IPS-18a (cell line): ENCODE measurements at regions not wholly inside any gene's neighbourhood (a gene's known extent, or its start where the extent isn't known, plus 50 kb on each side); places are given as distances from the start of the nearest gene placed in this dataset.
"Not testable (repeated sequence)": the region's sequence is repeated elsewhere in the genome, so short reads cannot be mapped to it uniquely, and the experiment has no call there.

ENCODE experiments used
- H3K27ac ChIP-seq: one replicate; pipeline ENCODE4 v1.5.1; 2013; ENCODE audit warnings: low read length
- H3K27me3 ChIP-seq: one replicate; pipeline ENCODE4 v1.6.1; 2013; ENCODE audit warnings: mild to moderate bottlenecking, low read length; ENCODE audit not compliant: control insufficient read depth, insufficient read depth
- H3K36me3 ChIP-seq: one replicate; pipeline ENCODE4 v1.6.1; 2013; ENCODE audit warnings: low read depth, low read length; ENCODE audit not compliant: control insufficient read depth
- H3K4me1 ChIP-seq: one replicate; pipeline ENCODE4 v1.6.1; 2013; ENCODE audit warnings: low read depth, low read length; ENCODE audit not compliant: control insufficient read depth
- H3K4me3 ChIP-seq: one replicate; pipeline ENCODE4 v1.5.1; 2013; ENCODE audit warnings: low read length
- H3K9ac ChIP-seq: one replicate; pipeline ENCODE4 v1.6.1; 2013; ENCODE audit warnings: mild to moderate bottlenecking, low read length, moderate library complexity
- H3K9me3 ChIP-seq: one replicate; pipeline ENCODE4 v1.6.1; 2013; ENCODE audit warnings: low read depth, low read length; ENCODE audit not compliant: control insufficient read depth

DNA sequence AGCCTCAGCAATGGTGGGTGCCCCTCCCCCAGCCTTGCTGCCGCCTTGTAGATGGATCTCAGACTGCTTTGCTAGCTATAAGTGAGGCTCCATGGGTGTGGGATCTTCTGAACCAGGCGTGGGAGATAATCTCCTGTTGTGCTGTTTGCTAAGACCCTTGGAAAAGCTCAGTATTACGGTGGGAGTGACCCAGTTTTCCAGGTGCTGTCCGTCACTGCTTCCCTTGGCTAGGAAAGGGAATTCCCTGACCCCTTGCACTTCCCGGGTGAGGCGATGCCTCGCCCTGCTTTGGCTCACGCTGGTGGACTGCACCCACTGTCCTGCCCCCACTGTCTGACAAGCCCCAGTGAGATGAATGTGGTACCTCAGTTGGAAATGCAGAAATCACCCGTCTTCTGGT is 411.2 kb downstream of the RAB38 start:
- H3K4me3 ChIP-seq, H3K4me1 ChIP-seq, H3K27me3 ChIP-seq, H3K9ac ChIP-seq, H3K36me3 ChIP-seq, H3K9me3 ChIP-seq, H3K27ac ChIP-seq: not testable (repeated sequence)

DNA sequence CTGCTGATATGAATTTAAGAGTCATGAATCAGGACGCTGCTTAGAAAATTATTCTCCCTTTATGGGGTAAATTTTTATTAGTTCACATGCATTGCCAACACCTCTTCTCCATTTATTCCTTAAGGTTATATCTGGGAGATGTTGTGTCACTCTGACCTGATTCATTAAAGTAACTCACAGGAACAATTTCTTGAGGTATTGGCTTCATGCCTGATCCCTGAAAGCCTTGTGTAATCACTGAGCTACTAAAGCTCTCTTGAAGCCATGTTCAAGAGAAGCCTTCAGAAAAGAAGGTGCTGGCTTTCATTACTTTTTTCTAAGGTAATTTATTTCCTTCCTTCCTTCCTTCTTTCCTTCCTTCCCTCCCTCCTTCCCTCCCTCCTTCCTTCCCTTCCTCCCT is 420.6 kb downstream of the RAB38 start:
- no peaks in the 10 kb centered on the region for H3K4me1 ChIP-seq
- H3K27me3 ChIP-seq = no peaks in the 10 kb centered on the region
- H3K36me3 ChIP-seq = no peaks in the 10 kb centered on the region
- H3K4me3 ChIP-seq = no peak overlapping the region
- H3K9ac ChIP-seq = no peak overlapping the region
- H3K9me3 ChIP-seq = no peaks in the 10 kb centered on the region
- no peak overlapping the region for H3K27ac ChIP-seq

DNA sequence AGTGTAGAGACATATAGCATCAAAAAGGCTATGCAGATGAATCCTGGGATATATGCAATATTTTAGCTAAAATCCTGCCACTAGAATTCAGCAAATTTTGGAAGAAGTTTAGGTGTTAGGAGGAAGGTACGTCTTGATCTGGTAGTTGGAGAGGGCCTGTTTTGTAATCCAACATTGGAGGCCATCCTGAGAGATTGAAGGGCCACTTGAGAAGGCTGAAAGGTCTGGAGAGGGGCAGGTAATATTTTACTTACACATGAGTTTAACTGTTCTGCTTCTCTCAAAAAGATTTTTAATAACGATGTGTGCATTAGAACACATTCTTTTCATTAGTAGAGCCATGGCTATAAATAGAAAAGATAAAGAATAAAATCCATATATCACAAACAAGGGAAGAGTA is 422.1 kb downstream of the RAB38 start:
- H3K4me1 ChIP-seq = no peaks in the 10 kb centered on the region
- no peak overlapping the region for H3K9ac ChIP-seq
- no peak overlapping the region for H3K27ac ChIP-seq
- no peaks in the 10 kb centered on the region for H3K36me3 ChIP-seq
- H3K9me3 ChIP-seq = no peaks in the 10 kb centered on the region
- no peaks in the 10 kb centered on the region for H3K27me3 ChIP-seq
- H3K4me3 ChIP-seq = no peak overlapping the region

DNA sequence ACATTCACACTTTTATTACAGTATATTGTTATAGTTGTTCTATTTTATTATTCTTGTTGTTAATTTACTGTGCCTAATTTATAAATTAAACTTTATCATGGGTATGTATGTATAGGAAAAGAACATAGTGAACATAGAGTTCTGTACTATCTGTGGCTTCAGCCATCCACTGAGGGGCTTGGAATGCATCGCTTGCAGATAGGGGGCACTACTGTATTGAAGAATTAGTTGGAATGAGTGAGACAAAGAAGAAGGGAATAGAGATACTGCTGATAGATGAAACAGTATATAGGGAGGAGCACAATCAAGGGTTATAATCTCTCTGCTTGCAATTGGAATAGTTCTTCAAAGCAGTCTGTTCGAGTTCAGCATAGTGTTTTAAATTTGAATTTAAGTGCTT is 432.2 kb downstream of the RAB38 start:
- no peak overlapping the region for H3K4me3 ChIP-seq

DNA sequence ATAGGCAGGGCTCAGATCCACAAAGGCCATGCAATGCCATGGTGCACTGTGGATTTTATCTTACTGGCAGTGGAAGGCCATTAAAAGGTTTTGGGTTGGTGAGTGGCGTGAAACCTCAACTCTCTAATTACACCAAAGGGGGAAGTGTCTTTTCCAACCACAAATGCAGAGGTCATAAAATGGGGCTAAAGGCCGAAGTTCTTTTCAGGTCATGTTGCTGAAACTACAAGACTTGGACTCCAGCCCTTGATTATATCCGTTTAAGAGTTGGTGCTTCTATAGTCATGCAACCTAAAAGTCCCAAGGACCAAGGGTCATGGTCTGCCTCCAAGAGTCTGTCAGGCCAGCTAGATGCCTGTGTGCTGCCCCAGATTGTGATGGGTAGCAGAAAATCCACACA is 434.3 kb downstream of the RAB38 start:
- no peaks in the 10 kb centered on the region for H3K36me3 ChIP-seq
- no peaks in the 10 kb centered on the region for H3K27me3 ChIP-seq
- H3K9ac ChIP-seq = no peak overlapping the region
- H3K9me3 ChIP-seq = no peaks in the 10 kb centered on the region
- no peak overlapping the region for H3K27ac ChIP-seq
- H3K4me3 ChIP-seq = no peak overlapping the region
- H3K4me1 ChIP-seq = no peaks in the 10 kb centered on the region

More for the DNA sequence above, 432.2 kb downstream of the RAB38 start:
- Histone ChIP-seq H3K9me3 (no peaks in the 10 kb centered on the region), H3K4me1 (no peaks in the 10 kb centered on the region), H3K36me3 (no peaks in the 10 kb centered on the region), H3K27me3 (no peaks in the 10 kb centered on the region), H3K27ac (no peak overlapping the region), H3K9ac (no peak overlapping the region)

DNA sequence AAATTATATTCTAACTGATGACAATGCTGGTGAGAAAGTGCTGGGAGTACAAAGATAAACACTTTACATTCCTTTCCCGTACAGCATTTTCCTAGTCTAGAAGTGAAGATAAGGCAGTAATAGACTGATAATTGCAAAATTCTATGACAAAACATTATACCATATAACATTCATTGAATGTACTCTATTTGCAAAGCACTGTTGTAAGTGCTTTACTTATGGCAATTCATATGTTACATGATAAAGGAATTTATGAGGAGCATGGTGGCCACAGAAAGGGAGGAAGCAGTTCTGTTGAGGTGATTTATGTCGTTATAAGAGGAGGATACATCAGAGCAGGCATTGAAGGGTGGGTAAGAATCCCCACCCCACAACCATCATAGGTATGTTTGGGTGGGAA is 434.8 kb downstream of the RAB38 start:
- no peaks in the 10 kb centered on the region for H3K4me1 ChIP-seq
- no peak overlapping the region for H3K27ac ChIP-seq
- no peaks in the 10 kb centered on the region for H3K36me3 ChIP-seq
- no peak overlapping the region for H3K9ac ChIP-seq
- H3K4me3 ChIP-seq = no peak overlapping the region
- no peaks in the 10 kb centered on the region for H3K27me3 ChIP-seq
- no peaks in the 10 kb centered on the region for H3K9me3 ChIP-seq

DNA sequence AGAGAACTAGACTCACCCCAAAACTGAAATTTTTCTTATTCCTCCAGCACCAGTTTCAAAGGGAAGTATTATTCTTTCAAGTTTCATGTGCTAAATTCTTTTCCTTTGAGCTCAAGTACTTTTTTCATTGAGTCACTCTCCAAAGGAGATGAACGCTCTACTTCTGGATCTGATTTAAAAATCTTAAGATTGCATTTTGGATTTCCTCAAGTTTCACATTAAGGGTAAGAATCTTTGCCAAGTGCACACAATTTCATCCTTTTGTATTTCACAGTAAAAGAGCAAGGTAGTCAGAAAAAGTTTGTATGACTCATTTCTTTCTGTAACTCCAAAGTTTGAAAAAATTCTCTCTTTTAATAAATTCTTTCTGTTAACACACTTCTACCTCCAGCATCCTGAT is 435.5 kb downstream of the RAB38 start:
- H3K27me3 ChIP-seq = no peaks in the 10 kb centered on the region
- no peaks in the 10 kb centered on the region for H3K36me3 ChIP-seq
- no peaks in the 10 kb centered on the region for H3K9me3 ChIP-seq
- H3K4me1 ChIP-seq = no peaks in the 10 kb centered on the region
- H3K9ac ChIP-seq = no peak overlapping the region
- H3K27ac ChIP-seq = no peak overlapping the region
- no peak overlapping the region for H3K4me3 ChIP-seq

DNA sequence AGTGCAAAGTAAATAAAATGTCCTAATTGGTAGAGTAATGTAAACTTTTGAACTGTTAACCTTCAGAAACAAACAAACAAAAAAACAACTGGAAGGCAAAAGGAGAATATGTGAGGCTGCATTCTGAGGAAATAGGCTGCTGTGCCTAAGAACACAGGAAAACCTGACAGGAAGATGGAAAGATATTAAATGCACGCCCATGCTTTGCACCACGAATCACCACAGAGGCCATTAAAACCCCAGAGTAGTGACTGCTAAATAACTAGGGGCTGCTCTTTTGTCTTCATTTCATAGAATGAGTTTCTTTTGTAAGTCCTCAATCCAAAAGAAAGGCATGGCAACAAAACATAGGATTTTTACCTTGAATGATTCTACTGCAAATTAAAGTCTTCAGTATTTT is 436.0 kb downstream of the RAB38 start:
- no peaks in the 10 kb centered on the region for H3K9me3 ChIP-seq
- H3K36me3 ChIP-seq = no peaks in the 10 kb centered on the region
- no peak overlapping the region for H3K9ac ChIP-seq
- no peak overlapping the region for H3K27ac ChIP-seq
- no peaks in the 10 kb centered on the region for H3K27me3 ChIP-seq
- no peak overlapping the region for H3K4me3 ChIP-seq
- H3K4me1 ChIP-seq = no peaks in the 10 kb centered on the region

DNA sequence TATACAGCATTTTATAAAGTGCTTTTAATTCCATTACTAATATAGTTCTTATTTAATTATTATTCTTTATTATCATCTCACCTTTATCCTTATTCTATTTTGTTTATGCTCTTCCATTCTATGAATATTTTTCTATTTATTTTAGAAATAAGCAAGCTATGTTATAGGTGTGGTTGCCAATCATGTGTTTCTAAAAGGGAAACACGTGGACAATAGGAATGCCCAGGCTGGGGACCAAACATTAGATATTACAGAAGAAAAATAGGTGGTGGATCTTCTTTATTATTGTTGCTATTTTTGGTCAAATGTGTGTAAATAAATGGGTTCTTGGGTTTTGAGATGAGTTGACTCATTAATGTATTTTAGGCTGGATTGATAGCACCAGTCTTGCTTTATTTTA is 438.3 kb downstream of the RAB38 start:
- Histone ChIP-seq H3K27ac (no peak overlapping the region), H3K36me3 (no peaks in the 10 kb centered on the region), H3K4me1 (no peaks in the 10 kb centered on the region), H3K27me3 (no peaks in the 10 kb centered on the region), H3K4me3 (no peak overlapping the region), H3K9me3 (no peaks in the 10 kb centered on the region), H3K9ac (no peak overlapping the region)

DNA sequence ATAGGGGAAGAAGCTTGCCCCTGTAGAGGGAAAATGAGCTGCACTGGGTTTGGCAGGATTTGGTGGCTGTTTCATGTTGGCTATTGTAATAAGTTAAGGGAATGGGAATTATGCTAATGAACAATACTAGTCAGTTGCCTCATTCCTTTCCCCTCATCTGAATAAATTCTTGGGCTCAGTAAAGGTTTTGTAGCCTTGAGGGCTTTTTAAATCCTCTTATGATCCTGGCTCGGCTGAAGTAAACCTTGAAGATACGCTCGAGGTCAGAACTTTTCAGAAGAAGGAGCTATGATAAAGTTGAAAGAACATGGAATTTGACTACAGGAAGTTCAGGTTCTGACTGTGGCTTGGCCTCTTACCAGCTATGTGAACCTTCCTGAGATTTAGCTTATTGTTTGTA is 448.7 kb downstream of the RAB38 start:
- H3K4me3 ChIP-seq = no peak overlapping the region
- H3K9ac ChIP-seq = no peak overlapping the region
- H3K27me3 ChIP-seq = no peaks in the 10 kb centered on the region
- no peaks in the 10 kb centered on the region for H3K9me3 ChIP-seq
- no peaks in the 10 kb centered on the region for H3K36me3 ChIP-seq
- H3K27ac ChIP-seq = no peak overlapping the region
- H3K4me1 ChIP-seq = no peaks in the 10 kb centered on the region

DNA sequence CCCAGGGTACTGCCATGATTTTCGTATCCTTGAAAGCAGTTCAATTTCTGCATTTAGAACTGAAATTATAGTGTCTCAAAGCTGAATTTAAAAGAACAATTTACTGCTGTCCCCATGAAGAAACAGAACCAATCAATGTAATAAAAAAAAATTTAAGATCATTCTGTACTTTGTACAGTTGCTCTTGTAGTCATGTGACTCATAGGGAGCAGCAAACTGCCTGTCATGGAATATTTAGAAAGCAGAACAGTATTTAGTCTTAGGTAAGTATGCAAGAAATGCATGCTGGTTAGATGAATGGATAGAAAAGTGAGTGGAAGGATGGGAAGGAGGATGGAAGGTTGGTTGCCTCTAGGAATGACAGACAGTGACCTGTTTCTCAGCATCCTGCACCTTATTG is 450.9 kb downstream of the RAB38 start:
- H3K36me3 ChIP-seq = no peaks in the 10 kb centered on the region
- H3K4me3 ChIP-seq = no peak overlapping the region
- no peaks in the 10 kb centered on the region for H3K27me3 ChIP-seq
- H3K27ac ChIP-seq = no peak overlapping the region
- no peaks in the 10 kb centered on the region for H3K4me1 ChIP-seq
- no peaks in the 10 kb centered on the region for H3K9me3 ChIP-seq
- H3K9ac ChIP-seq = no peak overlapping the region

DNA sequence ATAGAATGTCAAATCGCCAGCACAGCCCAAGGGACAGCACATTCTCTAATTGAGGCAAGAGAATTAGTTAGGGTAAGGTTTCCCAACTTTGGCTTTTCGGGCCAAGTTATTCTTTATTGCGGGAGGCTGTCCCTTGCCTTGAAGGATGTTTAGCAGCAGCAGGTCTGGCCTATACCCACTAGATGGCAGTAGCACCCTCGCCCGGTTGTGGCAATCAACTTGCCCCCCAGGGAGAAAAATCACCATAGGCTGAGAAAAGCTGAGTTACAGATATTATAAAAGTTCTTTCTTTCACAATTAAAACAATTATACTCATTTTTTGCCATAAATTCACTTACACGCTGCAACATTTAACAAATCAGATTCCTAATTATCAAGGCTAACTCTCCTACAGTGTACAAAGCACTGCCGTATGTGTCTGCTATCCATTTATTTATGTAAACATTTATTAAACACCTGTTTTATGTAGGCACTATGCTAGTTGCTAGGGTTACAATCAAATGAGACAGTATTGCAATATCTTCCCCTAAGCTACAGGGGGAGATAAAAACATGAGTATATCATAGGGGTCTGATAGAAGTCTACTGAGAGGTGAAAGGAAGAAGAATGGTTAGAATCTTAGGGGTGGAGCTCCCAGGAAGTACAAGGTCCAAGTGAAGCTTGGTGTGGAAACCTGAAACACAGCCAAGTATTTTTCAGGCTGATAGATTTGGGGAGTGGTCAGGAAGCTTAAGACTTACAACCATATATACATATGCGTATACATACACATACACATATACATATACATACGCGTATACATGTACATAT is 452.3 kb downstream of the RAB38 start:
- H3K4me1 ChIP-seq = no peaks in the 10 kb centered on the region
- no peak overlapping the region for H3K4me3 ChIP-seq
- H3K9me3 ChIP-seq = no peaks in the 10 kb centered on the region
- no peaks in the 10 kb centered on the region for H3K36me3 ChIP-seq
- no peak overlapping the region for H3K27ac ChIP-seq
- H3K9ac ChIP-seq = no peak overlapping the region
- H3K27me3 ChIP-seq = no peaks in the 10 kb centered on the region
